HCT116 (cell line): ENCODE measurements at regions not wholly inside any gene's neighbourhood (a gene's known extent, or its start where the extent isn't known, plus 50 kb on each side); places are given as distances from the start of the nearest gene placed in this dataset.

Experiments used
- ATAC-seq: fragments of 200-7000 bp; cut with Tn5 transposase; 2 replicates; pipeline ENCODE4 v1.9.1; 2020; ENCODE audit warnings: mild to moderate bottlenecking, moderate library complexity
- BruUV-seq: library from RNA; stranded (reverse); fragments of 400-500 nt; replicated peaks from 2 replicates; lab custom pipeline; 2021; lab: Mats Ljungman, UMichigan
- CTCF ChIA-PET: fragments of 300-600 bp; sonication (Branson Sonifier 250); formaldehyde crosslinking; loops from one replicate; lab custom pipeline; 2021; ENCODE audit warnings: antibody characterized with exemption; lab: Charles Lee
- POLR2A ChIA-PET: fragments of 300-600, 350-600 bp; sonication (Branson Sonifier 250); formaldehyde crosslinking; loops from one replicate; lab custom pipeline; 2021; ENCODE audit warnings: antibody characterized with exemption; lab: Charles Lee
- RAD21 ChIA-PET, 2 experiments: fragments of 300-600 bp; sonication (Branson Sonifier 250); formaldehyde crosslinking; loops; one replicate each; lab custom pipeline; 2023; ENCODE audit warnings: low total read pairs in 2 of 2; ENCODE audit not compliant: uncharacterized antibody in 2 of 2, unreplicated experiment in 2 of 2, low non-redundant PET in 1 of 2; lab: Charles Lee
- DNase-seq: peaks from one replicate; pipeline ENCODE4 v3.0.0-alpha.2; 2010; ENCODE audit warnings: low read depth, low spot score
- H2AFZ ChIP-seq: fragments of 200-600 bp; shearing (Covaris generic), sonication (generic); 2 replicates; pipeline ENCODE4 v1.6.1; 2017; ENCODE audit warnings: low read depth, mixed run types, mixed read lengths, antibody characterized with exemption, low read length; ENCODE audit not compliant: poor library complexity, severe bottlenecking
- H3K27ac ChIP-seq: 2 replicates; pipeline ENCODE4 v1.5.1; 2012; ENCODE audit warnings: low read depth, low read length
- H3K27me3 ChIP-seq: fragments of 200-600 bp; sonication (generic); 2 replicates; pipeline ENCODE4 v1.6.1; 2016; ENCODE audit warnings: mixed run types, low read length, mixed read lengths; ENCODE audit not compliant: insufficient read depth
- H3K36me3 ChIP-seq, 2 experiments: fragments of 200-500 bp in 1 of 2; fragments of 200-600 bp in 1 of 2; sonication (Bioruptor generic) in 1 of 2; sonication (generic) in 1 of 2; 2 replicates each; pipeline versions ENCODE4 v1.5.1 to v1.6.1; 2014 to 2016; ENCODE audit warnings: low read length in 2 of 2, inconsistent platforms in 1 of 2, mixed read lengths in 1 of 2, mixed run types in 1 of 2; ENCODE audit not compliant: insufficient read depth in 2 of 2, control insufficient read depth in 1 of 2
- H3K4me1 ChIP-seq, 2 experiments: fragments of 200-600 bp in 1 of 2; sonication (generic) in 1 of 2; 2 replicates each; pipeline versions ENCODE4 v1.5.1 to v1.6.1; 2012 to 2017; ENCODE audit warnings: low read length in 2 of 2, inconsistent platforms in 1 of 2, mild to moderate bottlenecking in 1 of 2, mixed read lengths in 1 of 2, mixed run types in 1 of 2, moderate library complexity in 1 of 2; ENCODE audit not compliant: insufficient read depth in 2 of 2, control insufficient read depth in 1 of 2
- H3K4me2 ChIP-seq: fragments of 200-600 bp; sonication (generic); 2 replicates; pipeline ENCODE4 v1.6.1; 2017; ENCODE audit warnings: mixed run types, low read length, mixed read lengths
- H3K4me3 ChIP-seq, 2 experiments: fragments of 200-600 bp in 1 of 2; sonication (generic) in 1 of 2; replicated peaks in 1 of 2; 2 replicates each; pipeline ENCODE4 v1.5.1; 2011 to 2016; ENCODE audit warnings: low read length in 2 of 2, control low read depth in 1 of 2, low read depth in 1 of 2, mild to moderate bottlenecking in 1 of 2, mixed read lengths in 1 of 2, mixed run types in 1 of 2
- H3K79me2 ChIP-seq: fragments of 200-600 bp; sonication (generic); 2 replicates; pipeline ENCODE4 v1.6.1; 2017; ENCODE audit warnings: mild to moderate bottlenecking, mixed run types, low read length, moderate library complexity, mixed read lengths; ENCODE audit not compliant: insufficient read depth
- H3K9ac ChIP-seq: fragments of 200-600 bp; sonication (generic); 2 replicates; pipeline ENCODE4 v1.6.1; 2016; ENCODE audit warnings: low read length, mixed read lengths
- H3K9me2 ChIP-seq: fragments of 200-600 bp; sonication (generic), shearing (Covaris generic); 2 replicates; pipeline ENCODE4 v1.6.1; 2017; ENCODE audit warnings: mixed run types, mild to moderate bottlenecking, moderate library complexity; ENCODE audit not compliant: insufficient read depth
- H3K9me3 ChIP-seq, 2 experiments: fragments of 200-500 bp in 1 of 2; fragments of 200-600 bp in 1 of 2; sonication (Bioruptor generic) in 1 of 2; sonication (generic) in 1 of 2; 2 replicates each; pipeline ENCODE4 v1.6.1; 2014 to 2017; ENCODE audit warnings: low read length in 2 of 2, mixed read lengths in 2 of 2, inconsistent platforms in 1 of 2, low read depth in 1 of 2, mild to moderate bottlenecking in 1 of 2, mixed run types in 1 of 2, moderate library complexity in 1 of 2; ENCODE audit not compliant: control insufficient read depth in 1 of 2, insufficient read depth in 1 of 2
- H4K20me1 ChIP-seq: fragments of 200-600 bp; sonication (generic), shearing (Covaris generic); 2 replicates; pipeline ENCODE4 v1.6.1; 2017; ENCODE audit warnings: mixed run types, mild to moderate bottlenecking, moderate library complexity; ENCODE audit not compliant: insufficient read depth
- CBX3 ChIP-seq: IDR thresholded peaks from 2 replicates; pipeline ENCODE4 v1.6.1; 2012; ENCODE audit warnings: low read depth
- CEBPB ChIP-seq: IDR thresholded peaks from 2 replicates; pipeline ENCODE4 v1.6.1; 2012; ENCODE audit warnings: low read depth
- FOSL1 ChIP-seq: IDR thresholded peaks from 2 replicates; pipeline ENCODE4 v1.6.1; 2012; ENCODE audit warnings: low read depth
- JUND ChIP-seq: IDR thresholded peaks from 2 replicates; pipeline ENCODE4 v1.6.1; 2012
- SP1 ChIP-seq: IDR thresholded peaks from 2 replicates; pipeline ENCODE4 v1.6.1; 2012; ENCODE audit warnings: low read depth
- YY1 ChIP-seq: IDR thresholded peaks from 2 replicates; pipeline ENCODE4 v1.6.1; 2011; ENCODE audit warnings: low read length, low read depth, moderate library complexity, mild to moderate bottlenecking; ENCODE audit not compliant: insufficient replicate concordance; ENCODE audit errors: extremely low read depth
- intact Hi-C: fragments of 100-400 bp; cut with micrococcal nuclease; formaldehyde crosslinking; loops from 2 replicates; pipeline ENCODE4 v1.10.0; 2022
- TF ChIP-seq, protein P1 (sequence below): IDR thresholded peaks from 2 replicates; pipeline ENCODE4 v1.6.1; 2012
- TF ChIP-seq, protein P2 (sequence below): IDR thresholded peaks from 2 replicates; pipeline ENCODE4 v1.6.1; 2012; ENCODE audit warnings: low read depth
- TF ChIP-seq, protein P3 (sequence below): IDR thresholded peaks from 2 replicates; pipeline ENCODE4 v1.6.1; 2011; ENCODE audit warnings: mild to moderate bottlenecking, low read length, moderate library complexity; ENCODE audit not compliant: insufficient replicate concordance; ENCODE audit errors: extremely low read depth

DNA sequence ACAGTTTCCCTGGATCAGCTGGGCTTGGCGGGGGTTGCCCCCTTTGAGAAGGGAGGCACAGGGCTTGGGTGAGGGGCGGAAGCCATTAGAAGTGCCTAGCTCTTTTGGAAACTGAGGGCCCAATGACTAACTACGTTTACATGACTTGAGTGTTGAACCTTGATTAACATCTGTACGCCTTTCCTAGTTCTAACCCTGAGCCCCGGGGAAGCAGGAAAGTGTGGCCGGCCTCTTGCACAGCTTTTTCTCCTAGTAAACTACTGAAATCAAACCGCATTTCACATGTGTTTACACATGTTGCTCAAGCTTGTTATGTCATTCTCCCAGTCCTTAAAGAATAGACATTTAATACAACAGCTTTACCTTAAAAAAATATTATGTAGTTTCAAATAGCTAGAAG, 1356.4 kb upstream of the TMEM132C start (continued):
- TF ChIP-seq, protein P1, sequence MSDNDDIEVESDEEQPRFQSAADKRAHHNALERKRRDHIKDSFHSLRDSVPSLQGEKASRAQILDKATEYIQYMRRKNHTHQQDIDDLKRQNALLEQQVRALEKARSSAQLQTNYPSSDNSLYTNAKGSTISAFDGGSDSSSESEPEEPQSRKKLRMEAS, result no peak
- no peak for TF ChIP-seq YY1
- no peak for TF ChIP-seq CEBPB
- TF ChIP-seq, protein P2, sequence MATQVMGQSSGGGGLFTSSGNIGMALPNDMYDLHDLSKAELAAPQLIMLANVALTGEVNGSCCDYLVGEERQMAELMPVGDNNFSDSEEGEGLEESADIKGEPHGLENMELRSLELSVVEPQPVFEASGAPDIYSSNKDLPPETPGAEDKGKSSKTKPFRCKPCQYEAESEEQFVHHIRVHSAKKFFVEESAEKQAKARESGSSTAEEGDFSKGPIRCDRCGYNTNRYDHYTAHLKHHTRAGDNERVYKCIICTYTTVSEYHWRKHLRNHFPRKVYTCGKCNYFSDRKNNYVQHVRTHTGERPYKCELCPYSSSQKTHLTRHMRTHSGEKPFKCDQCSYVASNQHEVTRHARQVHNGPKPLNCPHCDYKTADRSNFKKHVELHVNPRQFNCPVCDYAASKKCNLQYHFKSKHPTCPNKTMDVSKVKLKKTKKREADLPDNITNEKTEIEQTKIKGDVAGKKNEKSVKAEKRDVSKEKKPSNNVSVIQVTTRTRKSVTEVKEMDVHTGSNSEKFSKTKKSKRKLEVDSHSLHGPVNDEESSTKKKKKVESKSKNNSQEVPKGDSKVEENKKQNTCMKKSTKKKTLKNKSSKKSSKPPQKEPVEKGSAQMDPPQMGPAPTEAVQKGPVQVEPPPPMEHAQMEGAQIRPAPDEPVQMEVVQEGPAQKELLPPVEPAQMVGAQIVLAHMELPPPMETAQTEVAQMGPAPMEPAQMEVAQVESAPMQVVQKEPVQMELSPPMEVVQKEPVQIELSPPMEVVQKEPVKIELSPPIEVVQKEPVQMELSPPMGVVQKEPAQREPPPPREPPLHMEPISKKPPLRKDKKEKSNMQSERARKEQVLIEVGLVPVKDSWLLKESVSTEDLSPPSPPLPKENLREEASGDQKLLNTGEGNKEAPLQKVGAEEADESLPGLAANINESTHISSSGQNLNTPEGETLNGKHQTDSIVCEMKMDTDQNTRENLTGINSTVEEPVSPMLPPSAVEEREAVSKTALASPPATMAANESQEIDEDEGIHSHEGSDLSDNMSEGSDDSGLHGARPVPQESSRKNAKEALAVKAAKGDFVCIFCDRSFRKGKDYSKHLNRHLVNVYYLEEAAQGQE, result no peak
- TF ChIP-seq CBX3, result no peak
- TF ChIP-seq JUND, result no peak

DNA sequence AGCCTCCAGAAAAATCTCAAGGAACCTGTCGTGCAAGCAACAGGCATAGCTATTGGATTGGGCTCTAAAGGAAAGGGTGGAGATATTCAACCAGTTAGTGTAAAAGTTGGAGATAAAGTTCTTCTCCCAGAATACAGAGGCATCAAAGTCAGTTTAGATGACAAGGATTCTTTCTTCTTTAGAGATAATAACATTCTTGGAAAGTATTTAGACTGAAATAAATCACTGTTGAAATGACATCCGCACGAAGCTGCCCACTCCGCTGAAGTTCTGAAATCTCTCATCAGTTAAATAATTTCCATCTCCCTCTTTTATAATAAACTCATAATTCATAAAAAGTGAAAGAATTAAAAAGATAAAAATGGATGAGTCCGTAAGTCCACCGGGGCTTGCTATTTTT, 1354.9 kb upstream of the TMEM132C start:
- no peaks in the 10 kb centered on the region for H3K27me3 ChIP-seq
- H3K4me1 ChIP-seq, result no peaks in the 10 kb centered on the region
- no peak for DNase-seq
- no peak overlapping the region for H3K4me3 ChIP-seq
- intact Hi-C loops, result no loop called here
- no peaks in the 10 kb centered on the region for H4K20me1 ChIP-seq
- no peak overlapping the region for H2AFZ ChIP-seq
- H3K9ac ChIP-seq, result no peak overlapping the region
- RAD21 ChIA-PET, result no interaction called here
- TF ChIP-seq FOSL1 (no peak), SP1 (no peak)
- TF ChIP-seq, protein P1, result no peak
- TF ChIP-seq, protein P3, sequence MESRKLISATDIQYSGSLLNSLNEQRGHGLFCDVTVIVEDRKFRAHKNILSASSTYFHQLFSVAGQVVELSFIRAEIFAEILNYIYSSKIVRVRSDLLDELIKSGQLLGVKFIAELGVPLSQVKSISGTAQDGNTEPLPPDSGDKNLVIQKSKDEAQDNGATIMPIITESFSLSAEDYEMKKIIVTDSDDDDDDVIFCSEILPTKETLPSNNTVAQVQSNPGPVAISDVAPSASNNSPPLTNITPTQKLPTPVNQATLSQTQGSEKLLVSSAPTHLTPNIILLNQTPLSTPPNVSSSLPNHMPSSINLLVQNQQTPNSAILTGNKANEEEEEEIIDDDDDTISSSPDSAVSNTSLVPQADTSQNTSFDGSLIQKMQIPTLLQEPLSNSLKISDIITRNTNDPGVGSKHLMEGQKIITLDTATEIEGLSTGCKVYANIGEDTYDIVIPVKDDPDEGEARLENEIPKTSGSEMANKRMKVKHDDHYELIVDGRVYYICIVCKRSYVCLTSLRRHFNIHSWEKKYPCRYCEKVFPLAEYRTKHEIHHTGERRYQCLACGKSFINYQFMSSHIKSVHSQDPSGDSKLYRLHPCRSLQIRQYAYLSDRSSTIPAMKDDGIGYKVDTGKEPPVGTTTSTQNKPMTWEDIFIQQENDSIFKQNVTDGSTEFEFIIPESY, result no peak
- TF ChIP-seq, all 23 proteins: peak for 0
- H3K27ac ChIP-seq, result no peak overlapping the region
- ATAC-seq, result no peak
- no peaks in the 10 kb centered on the region for H3K9me2 ChIP-seq
- ChIA-PET CTCF (no interaction called here), POLR2A (no interaction called here)
- no peaks in the 10 kb centered on the region for H3K9me3 ChIP-seq
- H3K4me2 ChIP-seq, result no peak overlapping the region
- BruUV-seq, result no TSS peak
- no peaks in the 10 kb centered on the region for H3K79me2 ChIP-seq
- no peaks in the 10 kb centered on the region for H3K36me3 ChIP-seq
